SK-N-SH treated with all-trans-retinoic acid at 6 μM for 48 hours (cell line): ENCODE measurements at regions not wholly inside any gene's neighbourhood (a gene's known extent, or its start where the extent isn't known, plus 50 kb on each side); places are given as distances from the start of the nearest gene placed in this dataset.
A peak's percentile ranks its signal among the peaks of the same experiment; 100 is the strongest.

Experiments used
- ATAC-seq: fragments of 200-7000 bp; cut with Tn5 transposase; 3 replicates; pipeline ENCODE4 v1.9.1; 2020; ENCODE audit warnings: mild to moderate bottlenecking, moderate library complexity
- ARNTL ChIP-seq: fragments of 450-650 bp; formaldehyde crosslinking; IDR thresholded peaks from 2 replicates; pipeline ENCODE4 v1.5.0; 2020; ENCODE audit warnings: low read depth, mild to moderate bottlenecking, moderate library complexity, borderline replicate concordance
- BACH2 ChIP-seq: fragments of 250-450 bp; sonication (Bioruptor Pico); IDR thresholded peaks from 2 replicates; pipeline ENCODE4 v1.9.0; 2021; ENCODE audit warnings: mild to moderate bottlenecking, borderline replicate concordance
- CSDC2 ChIP-seq: fragments of 250-450 bp; sonication (Bioruptor Pico); IDR thresholded peaks from 2 replicates; pipeline ENCODE4 v1.5.0; 2020; ENCODE audit warnings: mild to moderate bottlenecking, moderate library complexity
- CSRNP3 ChIP-seq: fragments of 250-450 bp; sonication (Bioruptor Pico); IDR thresholded peaks from 2 replicates; pipeline ENCODE4 v1.5.1; 2021; ENCODE audit warnings: mild to moderate bottlenecking, moderate library complexity
- ESRRG ChIP-seq: fragments of 250-450 bp; sonication (Bioruptor Pico); IDR thresholded peaks from 2 replicates; pipeline ENCODE4 v1.6.1; 2021; ENCODE audit warnings: mild to moderate bottlenecking
- GLIS3 ChIP-seq: fragments of 250-450 bp; sonication (Bioruptor Pico); IDR thresholded peaks from 2 replicates; pipeline ENCODE4 v1.5.0; 2020; ENCODE audit warnings: mild to moderate bottlenecking, moderate library complexity
- ISL1 ChIP-seq: fragments of 250-450 bp; sonication (Bioruptor Pico); IDR thresholded peaks from 2 replicates; pipeline ENCODE4 v2.1.2; 2022; ENCODE audit warnings: mild to moderate bottlenecking, moderate library complexity
- OSR1 ChIP-seq: fragments of 250-450 bp; sonication (Bioruptor Pico); IDR thresholded peaks from 2 replicates; pipeline ENCODE4 v1.8.0; 2022; ENCODE audit warnings: moderate library complexity, mild to moderate bottlenecking, inconsistent platforms
- POU6F1 ChIP-seq: fragments of 250-450 bp; sonication (Bioruptor Pico); IDR thresholded peaks from 2 replicates; pipeline ENCODE4 v1.8.0; 2021; ENCODE audit warnings: low read depth, mild to moderate bottlenecking, moderate library complexity, borderline replicate concordance
- PPARA ChIP-seq: fragments of 250-450 bp; sonication (Bioruptor Pico); IDR thresholded peaks from 2 replicates; pipeline ENCODE4 v1.5.0; 2020; ENCODE audit warnings: mild to moderate bottlenecking, borderline replicate concordance
- RARB ChIP-seq: fragments of 250-450 bp; sonication (Bioruptor Pico); IDR thresholded peaks from 2 replicates; pipeline ENCODE4 v1.8.0; 2021; ENCODE audit warnings: mild to moderate bottlenecking, moderate library complexity
- SNAI2 ChIP-seq: fragments of 250-450 bp; sonication (Bioruptor Pico); IDR thresholded peaks from 2 replicates; pipeline ENCODE4 v1.5.0; 2020; ENCODE audit warnings: mild to moderate bottlenecking, moderate library complexity
- TCF4 ChIP-seq: fragments of 250-450 bp; sonication (Bioruptor Pico); IDR thresholded peaks from 2 replicates; pipeline ENCODE4 v1.8.0; 2021; ENCODE audit warnings: mild to moderate bottlenecking, moderate library complexity, borderline replicate concordance
- TOX ChIP-seq: fragments of 250-450 bp; sonication (Bioruptor Pico); IDR thresholded peaks from 2 replicates; pipeline ENCODE4 v1.8.0; 2021; ENCODE audit warnings: mild to moderate bottlenecking, moderate library complexity, borderline replicate concordance
- ZFP3 ChIP-seq: fragments of 250-450 bp; sonication (Bioruptor Pico); IDR thresholded peaks from 2 replicates; pipeline ENCODE4 v1.5.0; 2020; ENCODE audit warnings: mild to moderate bottlenecking, moderate library complexity
- ZFP30 ChIP-seq: fragments of 450-650 bp; formaldehyde crosslinking; IDR thresholded peaks from 2 replicates; pipeline ENCODE4 v1.5.0; 2022; ENCODE audit warnings: mild to moderate bottlenecking, moderate library complexity
- ZNF565 ChIP-seq: fragments of 450-650 bp; formaldehyde crosslinking; conservative IDR thresholded peaks from 2 replicates; pipeline ENCODE4 v1.5.0; 2020; ENCODE audit warnings: low read depth, mild to moderate bottlenecking, moderate library complexity
- ZNF70 ChIP-seq: fragments of 450-650 bp; formaldehyde crosslinking; IDR thresholded peaks from 2 replicates; pipeline ENCODE4 v1.5.0; 2020; ENCODE audit warnings: mild to moderate bottlenecking, moderate library complexity
- ZNF8 ChIP-seq: fragments of 450-650 bp; formaldehyde crosslinking; IDR thresholded peaks from 2 replicates; pipeline ENCODE4 v1.5.0; 2020; ENCODE audit warnings: mild to moderate bottlenecking, moderate library complexity
- TF ChIP-seq, protein P1 (sequence below): fragments of 250-450 bp; sonication (Bioruptor Pico); IDR thresholded peaks from 2 replicates; pipeline ENCODE4 v1.5.1; 2020; ENCODE audit warnings: low read depth, mild to moderate bottlenecking, moderate library complexity
- TF ChIP-seq, protein P2 (sequence below): fragments of 250-450 bp; sonication (Bioruptor Pico); IDR thresholded peaks from 2 replicates; pipeline ENCODE4 v1.8.0; 2020; ENCODE audit warnings: mild to moderate bottlenecking, moderate library complexity, borderline replicate concordance

GRCh38 chr10:113267619-113268562, 285.0 kb upstream of the HABP2 start:
- ATAC-seq: peak; percentile 64
- TF ChIP-seq GLIS3 (CRISPR knock-in tag) (no peak), ISL1 (CRISPR knock-in tag) (peak; percentile 44; the same call in 1 of the 2 replicates), ZNF565 (CRISPR knock-in tag) (no peak)

GRCh38 chr10:113269333-113269732, 283.5 kb upstream of the HABP2 start:
- no peak for ATAC-seq
- TF ChIP-seq POU6F1 (CRISPR knock-in tag): no peak
- no peak for TF ChIP-seq ZNF8 (CRISPR knock-in tag)
- no peak for TF ChIP-seq ZNF70 (CRISPR knock-in tag)

DNA sequence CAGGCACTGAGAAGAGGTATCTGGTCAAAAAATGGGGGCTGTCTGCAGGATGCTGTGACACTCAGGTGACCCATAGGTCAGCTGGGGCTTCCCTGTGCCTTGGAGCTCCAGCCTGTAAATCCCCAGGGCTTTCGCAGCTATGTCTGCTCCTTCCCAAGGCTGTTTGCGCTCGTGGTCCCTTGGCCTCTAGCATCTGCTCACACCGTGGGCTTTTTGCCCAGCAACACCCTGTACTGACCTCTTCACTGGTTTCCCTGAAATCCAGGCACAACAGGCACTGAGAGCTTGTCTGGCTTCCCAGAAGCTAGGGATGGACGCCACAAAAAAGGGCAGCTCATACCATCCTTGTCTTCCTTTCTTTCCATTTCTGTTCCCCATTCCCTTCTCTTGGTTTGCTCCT, 280.3 kb upstream of the HABP2 start:
- ATAC-seq: no peak
- TF ChIP-seq, protein P1, sequence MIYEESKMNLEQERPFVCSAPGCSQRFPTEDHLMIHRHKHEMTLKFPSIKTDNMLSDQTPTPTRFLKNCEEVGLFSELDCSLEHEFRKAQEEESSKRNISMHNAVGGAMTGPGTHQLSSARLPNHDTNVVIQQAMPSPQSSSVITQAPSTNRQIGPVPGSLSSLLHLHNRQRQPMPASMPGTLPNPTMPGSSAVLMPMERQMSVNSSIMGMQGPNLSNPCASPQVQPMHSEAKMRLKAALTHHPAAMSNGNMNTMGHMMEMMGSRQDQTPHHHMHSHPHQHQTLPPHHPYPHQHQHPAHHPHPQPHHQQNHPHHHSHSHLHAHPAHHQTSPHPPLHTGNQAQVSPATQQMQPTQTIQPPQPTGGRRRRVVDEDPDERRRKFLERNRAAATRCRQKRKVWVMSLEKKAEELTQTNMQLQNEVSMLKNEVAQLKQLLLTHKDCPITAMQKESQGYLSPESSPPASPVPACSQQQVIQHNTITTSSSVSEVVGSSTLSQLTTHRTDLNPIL (CRISPR knock-in tag): no peak
- TF ChIP-seq ZNF8 (CRISPR knock-in tag): no peak
- TF ChIP-seq SNAI2 (CRISPR knock-in tag): no peak
- TF ChIP-seq ARNTL (CRISPR knock-in tag): no peak
- no peak for TF ChIP-seq TCF4 (CRISPR knock-in tag)
- no peak for TF ChIP-seq OSR1
- no peak for TF ChIP-seq ZFP30 (CRISPR knock-in tag)

DNA sequence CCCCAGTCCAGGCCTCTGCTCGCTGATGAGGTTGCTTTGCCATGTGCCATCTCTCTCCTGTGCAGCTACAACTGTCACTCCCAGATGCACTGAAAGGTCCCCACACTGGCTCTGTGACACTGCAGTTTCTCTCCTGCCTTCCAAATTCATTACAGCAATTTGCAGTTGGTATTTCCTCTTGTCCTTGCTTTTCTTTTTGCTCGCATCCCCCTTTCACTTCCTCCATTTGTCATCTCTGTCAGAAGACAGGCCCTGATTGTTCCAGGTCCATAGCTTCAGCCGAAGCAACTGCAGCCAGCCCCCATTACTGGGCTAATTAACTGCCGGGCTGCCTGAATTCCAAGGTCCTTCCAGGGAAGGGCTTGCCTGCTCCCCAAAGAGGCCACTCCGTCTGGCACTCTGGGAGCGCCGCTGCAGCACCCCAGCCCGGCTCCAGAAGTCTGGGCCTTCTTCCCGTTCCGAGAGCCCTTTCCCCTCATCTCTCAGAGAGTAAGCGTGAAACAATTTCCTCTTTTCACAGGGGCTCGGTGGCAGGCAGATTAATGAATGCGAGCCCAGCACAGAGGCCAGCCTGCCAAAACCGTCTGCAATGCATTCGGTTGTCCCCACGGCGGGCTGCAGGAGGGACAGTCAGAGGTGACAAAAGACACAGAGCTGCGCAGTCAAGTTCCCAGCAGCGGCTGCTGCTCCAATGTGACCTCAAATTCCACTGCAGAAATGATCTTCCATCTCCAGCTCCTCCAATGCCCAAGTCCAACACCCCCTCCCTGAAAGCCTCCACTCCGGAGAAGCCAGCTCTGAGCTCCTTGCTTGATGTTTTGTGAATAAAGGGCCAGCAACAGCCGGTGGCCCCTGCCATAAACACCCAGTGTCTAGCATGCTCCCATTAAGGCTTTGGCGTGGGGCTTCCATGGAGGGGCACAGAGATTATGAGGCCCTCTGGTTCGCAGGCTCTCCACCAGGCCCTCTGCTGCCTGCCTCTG, 279.4 kb upstream of the HABP2 start:
- TF ChIP-seq, protein P2, sequence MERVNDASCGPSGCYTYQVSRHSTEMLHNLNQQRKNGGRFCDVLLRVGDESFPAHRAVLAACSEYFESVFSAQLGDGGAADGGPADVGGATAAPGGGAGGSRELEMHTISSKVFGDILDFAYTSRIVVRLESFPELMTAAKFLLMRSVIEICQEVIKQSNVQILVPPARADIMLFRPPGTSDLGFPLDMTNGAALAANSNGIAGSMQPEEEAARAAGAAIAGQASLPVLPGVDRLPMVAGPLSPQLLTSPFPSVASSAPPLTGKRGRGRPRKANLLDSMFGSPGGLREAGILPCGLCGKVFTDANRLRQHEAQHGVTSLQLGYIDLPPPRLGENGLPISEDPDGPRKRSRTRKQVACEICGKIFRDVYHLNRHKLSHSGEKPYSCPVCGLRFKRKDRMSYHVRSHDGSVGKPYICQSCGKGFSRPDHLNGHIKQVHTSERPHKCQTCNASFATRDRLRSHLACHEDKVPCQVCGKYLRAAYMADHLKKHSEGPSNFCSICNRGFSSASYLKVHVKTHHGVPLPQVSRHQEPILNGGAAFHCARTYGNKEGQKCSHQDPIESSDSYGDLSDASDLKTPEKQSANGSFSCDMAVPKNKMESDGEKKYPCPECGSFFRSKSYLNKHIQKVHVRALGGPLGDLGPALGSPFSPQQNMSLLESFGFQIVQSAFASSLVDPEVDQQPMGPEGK (CRISPR knock-in tag): no peak
- TF ChIP-seq ZFP30 (CRISPR knock-in tag): 0 out of 2 replicates have a peak, but pooled peaks have one; percentile 6
- no peak; the same call in 1 of the 3 replicates for ATAC-seq

GRCh38 chr10:113274176-113274829, 278.6 kb upstream of the HABP2 start:
- no peak for TF ChIP-seq CSDC2
- no peak for TF ChIP-seq ZFP30 (CRISPR knock-in tag)
- no peak for TF ChIP-seq ZNF70 (CRISPR knock-in tag)
- TF ChIP-seq, protein P1 (CRISPR knock-in tag): no peak
- no peak for TF ChIP-seq ESRRG (CRISPR knock-in tag)
- no peak for TF ChIP-seq OSR1
- TF ChIP-seq PPARA (CRISPR knock-in tag): no peak
- TF ChIP-seq ARNTL (CRISPR knock-in tag): no peak
- no peak for TF ChIP-seq CSRNP3 (CRISPR knock-in tag)
- no peak for TF ChIP-seq BACH2 (CRISPR knock-in tag)
- no peak for TF ChIP-seq RARB (CRISPR knock-in tag)
- no peak for TF ChIP-seq ZNF565 (CRISPR knock-in tag)
- no peak for TF ChIP-seq GLIS3 (CRISPR knock-in tag)
- no peak for TF ChIP-seq TOX (CRISPR knock-in tag)
- TF ChIP-seq, protein P2 (CRISPR knock-in tag): no peak
- no peak for TF ChIP-seq ZFP3
- TF ChIP-seq TCF4 (CRISPR knock-in tag): no peak
- TF ChIP-seq, all 23 proteins: peak for 0
- ATAC-seq: no peak
